Mesodermal cell (in vitro differentiated cells): ENCODE measurements at regions not wholly inside any gene's neighbourhood (a gene's known extent, or its start where the extent isn't known, plus 50 kb on each side); places are given as distances from the start of the nearest gene placed in this dataset.

Experiments used
- H3K27ac ChIP-seq: 2 replicates; pipeline ENCODE4 v1.7.0; 2013; ENCODE audit warnings: mild to moderate bottlenecking, low read depth, low read length, moderate library complexity; ENCODE audit not compliant: severe bottlenecking
- H3K36me3 ChIP-seq: 2 replicates; pipeline ENCODE4 v1.7.1; 2013; ENCODE audit warnings: mild to moderate bottlenecking, low read length, moderate library complexity; ENCODE audit not compliant: control insufficient read depth, insufficient read depth
- H3K4me1 ChIP-seq: one replicate; pipeline ENCODE4 v1.7.1; 2013; ENCODE audit warnings: mild to moderate bottlenecking, low read length; ENCODE audit not compliant: insufficient read depth, control insufficient read depth, poor library complexity, severe bottlenecking
- H3K4me3 ChIP-seq: 2 replicates; pipeline ENCODE4 v1.7.0; 2013; ENCODE audit warnings: low read length, control low read depth, mild to moderate bottlenecking; ENCODE audit not compliant: insufficient read depth, poor library complexity, severe bottlenecking; ENCODE audit errors: extremely low read depth
- H3K9me3 ChIP-seq: 2 replicates; pipeline ENCODE4 v1.7.1; 2013; ENCODE audit warnings: mild to moderate bottlenecking, low read length, moderate library complexity; ENCODE audit not compliant: control insufficient read depth
- WGBS, 2 experiments: methylation state at CpG; one replicate each; pipeline ENCODE4 v1.1.5; 2013; ENCODE audit warnings: missing lambda C conversion rate in 2 of 2; ENCODE audit not compliant: insufficient coverage in 2 of 2; 5-methylcytosine and 5-hydroxymethylcytosine counted together

- no peaks in the 10 kb centered on the region for H3K36me3 ChIP-seq
- H3K9me3 ChIP-seq: no peaks in the 10 kb centered on the region
- no peaks in the 10 kb centered on the region for H3K4me1 ChIP-seq
- no peak overlapping the region for H3K27ac ChIP-seq
- H3K4me3 ChIP-seq: no peak overlapping the region
- WGBS, 2 experiments: 93% methylated on average over 1 of the region's 2 CpGs; no CpG with 5 or more reads in 1 of the 2 experiments
These were observed 112.9 kb upstream of the ZNF678 start for GRCh38 chr1:227450489-227450888.

- Histone ChIP-seq H3K4me3 (no peak overlapping the region), H3K27ac (no peak overlapping the region), H3K9me3 (no peaks in the 10 kb centered on the region), H3K36me3 (no peaks in the 10 kb centered on the region), H3K4me1 (no peaks in the 10 kb centered on the region)
- 91 to 97% methylated on average over 10 of the region's 11 CpGs for WGBS, 2 experiments
These were observed 113.5 kb upstream of the ZNF678 start for GRCh38 chr1:227449741-227450441.

- Histone ChIP-seq H3K36me3 (no peaks in the 10 kb centered on the region), H3K27ac (no peak overlapping the region), H3K4me1 (no peaks in the 10 kb centered on the region), H3K9me3 (no peaks in the 10 kb centered on the region), H3K4me3 (no peak overlapping the region)
- WGBS, 2 experiments: 45 to 50% methylated on average over 5 to 6 of the region's 6 CpGs
These were observed 114.3 kb upstream of the ZNF678 start for GRCh38 chr1:227449051-227449450.

- no peak overlapping the region for H3K27ac ChIP-seq
- no peaks in the 10 kb centered on the region for H3K4me1 ChIP-seq
- WGBS, 2 experiments: 86 to 90% methylated on average over 22 to 23 of the region's 25 CpGs
- H3K9me3 ChIP-seq: no peaks in the 10 kb centered on the region
- no peak overlapping the region for H3K4me3 ChIP-seq
- no peaks in the 10 kb centered on the region for H3K36me3 ChIP-seq
These were observed 115.8 kb upstream of the ZNF678 start for GRCh38 chr1:227447531-227447990.

GRCh38 chr1:227445746-227446145, 117.6 kb upstream of the ZNF678 start:
- Histone ChIP-seq H3K36me3 (no peaks in the 10 kb centered on the region), H3K4me3 (no peak overlapping the region), H3K9me3 (no peaks in the 10 kb centered on the region), H3K27ac (no peak overlapping the region), H3K4me1 (peaks cover 1% of the 10 kb centered on the region)
- 85% methylated on average over 2 of the region's 2 CpGs; no CpG with 5 or more reads in 1 of the 2 experiments for WGBS, 2 experiments

GRCh38 chr1:227445092-227445674, 118.2 kb upstream of the ZNF678 start:
- Histone ChIP-seq H3K9me3 (no peaks in the 10 kb centered on the region), H3K4me3 (no peak overlapping the region), H3K36me3 (no peaks in the 10 kb centered on the region), H3K27ac (no peak overlapping the region), H3K4me1 (peaks cover 3% of the 10 kb centered on the region)
- WGBS, 2 experiments: 92 to 100% methylated on average over 3 to 4 of the region's 4 CpGs

GRCh38 chr1:227440182-227440581, 121.9 kb upstream of the CDC42BPA start:
- Histone ChIP-seq H3K36me3 (no peaks in the 10 kb centered on the region), H3K27ac (no peak overlapping the region), H3K9me3 (no peaks in the 10 kb centered on the region), H3K4me3 (no peak overlapping the region), H3K4me1 (peaks cover 3% of the 10 kb centered on the region)
- WGBS, 2 experiments: 89 to 96% methylated on average over 3 to 4 of the region's 7 CpGs

- no peak overlapping the region for H3K27ac ChIP-seq
- WGBS, 2 experiments: 40 to 65% methylated on average over 6 to 7 of the region's 7 CpGs
- no peaks in the 10 kb centered on the region for H3K36me3 ChIP-seq
- H3K9me3 ChIP-seq: no peaks in the 10 kb centered on the region
- H3K4me1 ChIP-seq: peaks cover 3% of the 10 kb centered on the region
- no peak overlapping the region for H3K4me3 ChIP-seq
These were observed 119.3 kb upstream of the CDC42BPA start for GRCh38 chr1:227437495-227438008.

- H3K36me3 ChIP-seq: no peaks in the 10 kb centered on the region
- H3K4me1 ChIP-seq: peaks cover 11% of the 10 kb centered on the region
- no peak overlapping the region for H3K27ac ChIP-seq
- H3K9me3 ChIP-seq: no peaks in the 10 kb centered on the region
- no peak overlapping the region for H3K4me3 ChIP-seq
- WGBS, 2 experiments: 84% methylated on average over 2 of the region's 3 CpGs; no CpG with 5 or more reads in 1 of the 2 experiments
These were observed 116.6 kb upstream of the CDC42BPA start for GRCh38 chr1:227434808-227435444.

GRCh38 chr1:227433663-227434341, 115.5 kb upstream of the CDC42BPA start:
- WGBS, 2 experiments: 90 to 99% methylated on average over 4 to 8 of the region's 8 CpGs
- peaks cover 22% of the 10 kb centered on the region for H3K4me1 ChIP-seq
- H3K4me3 ChIP-seq: no peak overlapping the region
- no peak overlapping the region for H3K27ac ChIP-seq
- H3K36me3 ChIP-seq: no peaks in the 10 kb centered on the region
- H3K9me3 ChIP-seq: no peaks in the 10 kb centered on the region
